GM20000 (cell line): ENCODE measurements at regions not wholly inside any gene's neighbourhood (a gene's known extent, or its start where the extent isn't known, plus 50 kb on each side); places are given as distances from the start of the nearest gene placed in this dataset.

ENCODE experiments used
- DNase-seq: peaks from one replicate; pipeline ENCODE4 v3.0.0; 2012; ENCODE audit warnings: low spot score
- TF ChIP-seq, protein P1 (sequence below): IDR thresholded peaks from 2 replicates; pipeline ENCODE4 v1.5.1; 2012; ENCODE audit warnings: mild to moderate bottlenecking, control low read depth; ENCODE audit errors: extremely low read depth, missing control alignments

DNA sequence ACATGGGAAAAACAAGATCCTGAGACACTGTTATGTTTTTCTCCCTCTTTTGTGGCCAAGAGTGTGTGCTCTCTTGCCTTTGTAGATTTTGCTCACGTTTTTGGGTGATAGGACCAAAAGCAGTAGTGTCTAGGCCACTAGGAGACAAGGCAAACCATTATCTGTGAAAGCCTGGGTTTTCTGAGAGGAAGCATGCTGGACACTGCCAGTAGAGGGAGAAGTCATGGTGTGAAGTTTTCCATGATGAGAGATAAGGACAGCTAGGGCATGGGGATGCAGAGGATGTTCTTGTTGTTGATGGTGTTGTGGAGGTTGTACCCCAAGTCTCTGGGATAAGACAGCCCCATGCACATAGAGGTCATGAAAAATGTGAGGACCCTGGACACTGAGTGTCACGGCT lies 285.3 kb downstream of the SOX11 start:
- no peak for DNase-seq
- TF ChIP-seq, protein P1, sequence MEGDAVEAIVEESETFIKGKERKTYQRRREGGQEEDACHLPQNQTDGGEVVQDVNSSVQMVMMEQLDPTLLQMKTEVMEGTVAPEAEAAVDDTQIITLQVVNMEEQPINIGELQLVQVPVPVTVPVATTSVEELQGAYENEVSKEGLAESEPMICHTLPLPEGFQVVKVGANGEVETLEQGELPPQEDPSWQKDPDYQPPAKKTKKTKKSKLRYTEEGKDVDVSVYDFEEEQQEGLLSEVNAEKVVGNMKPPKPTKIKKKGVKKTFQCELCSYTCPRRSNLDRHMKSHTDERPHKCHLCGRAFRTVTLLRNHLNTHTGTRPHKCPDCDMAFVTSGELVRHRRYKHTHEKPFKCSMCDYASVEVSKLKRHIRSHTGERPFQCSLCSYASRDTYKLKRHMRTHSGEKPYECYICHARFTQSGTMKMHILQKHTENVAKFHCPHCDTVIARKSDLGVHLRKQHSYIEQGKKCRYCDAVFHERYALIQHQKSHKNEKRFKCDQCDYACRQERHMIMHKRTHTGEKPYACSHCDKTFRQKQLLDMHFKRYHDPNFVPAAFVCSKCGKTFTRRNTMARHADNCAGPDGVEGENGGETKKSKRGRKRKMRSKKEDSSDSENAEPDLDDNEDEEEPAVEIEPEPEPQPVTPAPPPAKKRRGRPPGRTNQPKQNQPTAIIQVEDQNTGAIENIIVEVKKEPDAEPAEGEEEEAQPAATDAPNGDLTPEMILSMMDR, result no peak

- TF ChIP-seq, protein P1, result no peak
- no peak for DNase-seq
Observed at GRCh38 chr2:5978131-5978751, 286.1 kb downstream of the SOX11 start.

- TF ChIP-seq, protein P1, result no peak
- DNase-seq, result no peak
Observed at GRCh38 chr2:5980450-5981190, 288.4 kb downstream of the SOX11 start.

DNA sequence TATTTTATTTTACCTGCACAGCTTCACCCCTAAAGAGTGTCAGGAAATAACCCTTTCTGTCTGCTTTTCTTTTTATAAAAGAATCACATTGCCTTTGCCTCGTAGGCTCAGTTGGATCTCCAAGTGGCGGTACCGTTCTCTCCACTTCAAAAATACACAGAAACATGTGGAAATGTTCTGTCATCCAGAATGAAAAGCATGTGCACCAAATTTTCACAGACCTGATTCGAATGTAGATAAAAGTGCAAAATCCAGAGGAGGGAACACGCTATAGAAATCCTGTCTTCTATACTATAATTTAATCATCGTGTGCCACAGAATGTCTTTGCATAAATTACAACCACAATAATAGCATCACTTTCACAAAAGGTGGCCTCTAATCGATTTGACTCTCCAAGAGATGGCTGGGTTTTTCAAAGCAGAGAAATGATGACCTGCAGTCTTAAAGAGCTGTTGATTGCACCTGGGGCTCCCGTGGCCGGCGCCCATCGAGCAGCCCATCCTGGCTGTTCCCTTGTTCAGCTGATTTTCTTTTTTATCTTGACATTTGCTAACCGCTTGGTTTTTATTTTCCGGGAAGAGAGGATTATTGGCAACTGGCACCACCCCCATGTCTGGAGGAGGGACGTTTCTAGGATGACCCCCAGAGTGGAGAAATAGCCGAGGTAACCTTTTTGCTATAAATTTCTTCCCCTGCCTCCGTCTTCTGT lies 290.2 kb downstream of the SOX11 start:
- no peak for DNase-seq
- TF ChIP-seq, protein P1, result no peak

DNA sequence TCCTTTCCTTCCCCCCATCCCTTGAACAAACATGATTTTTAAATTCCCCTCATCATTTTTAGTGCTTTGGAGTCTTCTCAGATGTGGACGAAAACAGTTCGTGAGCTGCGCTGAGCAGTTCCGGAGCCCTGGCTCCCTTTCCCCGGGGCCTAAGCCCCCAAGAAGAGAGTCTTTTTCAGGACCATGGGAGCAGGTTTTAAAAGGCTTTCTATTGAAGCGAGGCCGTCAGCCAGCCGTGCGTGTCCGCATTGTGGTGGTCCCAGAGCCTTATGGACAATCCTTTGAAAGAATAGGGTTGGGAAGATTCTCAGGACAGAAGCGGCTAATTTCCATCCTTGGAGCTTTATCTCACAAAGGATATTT lies 290.7 kb downstream of the SOX11 start:
- TF ChIP-seq, protein P1, result no peak
- DNase-seq, result no peak

GRCh38 chr2:5983511-5984272 lies 291.5 kb downstream of the SOX11 start:
- TF ChIP-seq, protein P1, result no peak
- DNase-seq, result no peak
